ENCODE measurements at regions not wholly inside any gene's neighbourhood (a gene's known extent, or its start where the extent isn't known, plus 50 kb on each side); places are given as distances from the start of the nearest gene placed in this dataset.

DNA sequence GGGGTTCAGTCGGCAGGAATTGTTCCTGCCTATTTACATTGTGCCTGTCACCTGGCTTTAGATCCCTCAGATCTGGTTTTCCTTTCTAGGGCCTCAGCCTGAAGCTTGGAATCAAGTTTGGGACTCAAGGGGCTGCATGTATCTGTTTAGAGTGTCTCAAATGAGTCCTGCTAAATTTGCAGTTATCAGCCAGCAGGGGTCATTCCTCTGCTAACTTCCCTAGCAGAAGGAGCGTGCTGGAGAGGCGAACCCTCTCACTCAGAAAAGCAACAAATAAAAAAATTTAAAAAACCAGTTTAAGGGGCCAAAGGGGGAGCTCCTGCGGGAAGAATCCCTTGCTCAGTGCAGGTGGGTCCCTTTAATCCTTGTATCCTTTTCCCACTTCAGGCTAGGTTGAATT is 1220.2 kb downstream of the JRKL start:
- TF ChIP-seq, protein P1, sequence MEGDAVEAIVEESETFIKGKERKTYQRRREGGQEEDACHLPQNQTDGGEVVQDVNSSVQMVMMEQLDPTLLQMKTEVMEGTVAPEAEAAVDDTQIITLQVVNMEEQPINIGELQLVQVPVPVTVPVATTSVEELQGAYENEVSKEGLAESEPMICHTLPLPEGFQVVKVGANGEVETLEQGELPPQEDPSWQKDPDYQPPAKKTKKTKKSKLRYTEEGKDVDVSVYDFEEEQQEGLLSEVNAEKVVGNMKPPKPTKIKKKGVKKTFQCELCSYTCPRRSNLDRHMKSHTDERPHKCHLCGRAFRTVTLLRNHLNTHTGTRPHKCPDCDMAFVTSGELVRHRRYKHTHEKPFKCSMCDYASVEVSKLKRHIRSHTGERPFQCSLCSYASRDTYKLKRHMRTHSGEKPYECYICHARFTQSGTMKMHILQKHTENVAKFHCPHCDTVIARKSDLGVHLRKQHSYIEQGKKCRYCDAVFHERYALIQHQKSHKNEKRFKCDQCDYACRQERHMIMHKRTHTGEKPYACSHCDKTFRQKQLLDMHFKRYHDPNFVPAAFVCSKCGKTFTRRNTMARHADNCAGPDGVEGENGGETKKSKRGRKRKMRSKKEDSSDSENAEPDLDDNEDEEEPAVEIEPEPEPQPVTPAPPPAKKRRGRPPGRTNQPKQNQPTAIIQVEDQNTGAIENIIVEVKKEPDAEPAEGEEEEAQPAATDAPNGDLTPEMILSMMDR (conservative IDR thresholded peaks at IDR 0.05; ENCODE audit: low read depth): no peak
- POLR2A ChIA-PET (ENCODE audit: low non-redundant PET): no interaction called here
- CTCF ChIA-PET: interaction anchor here (0.7 kb wide), 1 partner anchor 29 kb away, joined by 3 read pairs; no protein-coding TSS in a partner anchor
- no peak overlapping the region for H3K27ac ChIP-seq
- no peak for DNase-seq (ENCODE audit: low spot score)

DNA sequence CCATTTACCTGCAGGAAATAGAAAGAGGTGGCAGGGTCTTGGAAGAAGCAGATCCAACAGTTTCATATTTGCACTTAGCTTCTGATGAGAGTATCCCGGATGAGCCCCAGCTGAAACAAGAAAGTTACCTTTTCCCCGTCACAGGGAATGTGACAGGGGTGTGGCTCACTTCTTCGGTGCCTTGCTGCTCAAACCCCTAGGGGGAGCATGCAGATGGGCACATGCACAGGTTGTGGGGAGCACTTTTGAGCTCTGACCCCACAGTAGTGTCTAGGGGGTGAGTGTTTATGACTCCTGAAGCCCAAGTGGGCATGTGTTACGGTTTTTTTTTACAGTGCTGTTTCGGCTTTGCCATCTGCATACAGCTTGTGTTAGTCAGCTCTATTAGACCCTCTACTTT is 1221.0 kb downstream of the JRKL start:
- DNase-seq (ENCODE audit: low spot score): no peak
- H3K27ac ChIP-seq: no peak overlapping the region

DNA sequence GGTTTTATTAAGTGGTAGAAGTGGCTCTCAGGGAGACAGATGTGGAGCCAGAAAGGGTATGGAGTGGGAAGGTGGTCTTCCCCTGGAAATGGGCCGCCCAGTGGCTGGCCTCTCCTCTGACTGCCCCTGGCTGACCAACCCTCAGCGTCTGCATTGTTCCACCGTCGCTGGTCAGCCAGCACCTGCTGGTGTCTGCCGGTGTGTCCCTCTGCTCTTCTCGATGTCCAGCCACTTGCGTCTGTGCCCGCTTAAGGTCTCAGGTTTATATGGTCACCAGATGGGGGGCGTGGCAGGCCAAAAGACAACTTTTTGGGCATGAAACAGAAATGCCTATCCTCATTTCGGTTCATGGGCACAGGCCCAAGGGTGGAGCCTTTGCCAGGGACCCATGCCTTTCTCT is 1221.5 kb downstream of the JRKL start:
- no peak for DNase-seq (ENCODE audit: low spot score)
- TF ChIP-seq, protein P1 (conservative IDR thresholded peaks at IDR 0.05; ENCODE audit: low read depth): no peak
- ChIA-PET POLR2A (ENCODE audit: low non-redundant PET) (no interaction called here), CTCF (interaction anchor here (0.6 kb wide), 1 partner anchor 302 kb away, joined by 5 read pairs; no protein-coding TSS in a partner anchor)
- H3K27ac ChIP-seq: no peak overlapping the region

More for the DNA sequence above, 1221.0 kb downstream of the JRKL start:
- POLR2A ChIA-PET (ENCODE audit: low non-redundant PET): no interaction called here
- CTCF ChIA-PET: interaction anchor here (0.6 kb wide), 1 partner anchor 1256 kb away, joined by 3 read pairs; no protein-coding TSS in a partner anchor
- TF ChIP-seq, protein P1 (conservative IDR thresholded peaks at IDR 0.05; ENCODE audit: low read depth): no peak

DNA sequence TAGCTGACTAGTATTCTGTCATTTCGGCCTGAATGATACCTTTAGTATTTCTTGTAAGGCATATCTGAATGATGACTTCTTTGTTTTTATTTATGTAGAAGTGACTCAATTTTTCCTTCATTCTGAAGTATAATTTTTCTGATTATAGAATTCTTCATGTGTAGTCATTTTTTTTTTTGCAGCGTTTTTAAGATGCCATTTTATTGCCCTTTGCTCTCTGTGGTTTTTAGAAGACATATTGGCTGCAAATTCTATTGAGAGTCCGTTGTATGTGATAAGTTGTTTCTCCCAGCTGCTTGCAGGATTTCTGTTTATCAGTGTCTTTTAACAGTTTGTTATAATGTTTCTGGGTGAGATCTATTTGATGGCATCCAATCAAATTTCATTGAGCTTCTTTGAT is 1224.8 kb downstream of the JRKL start:
- ChIA-PET POLR2A (ENCODE audit: low non-redundant PET) (no interaction called here), CTCF (interaction anchor here (0.7 kb wide), 1 partner anchor 988 kb away, joined by 5 read pairs; no protein-coding TSS in a partner anchor)
- TF ChIP-seq, protein P1 (conservative IDR thresholded peaks at IDR 0.05; ENCODE audit: low read depth): no peak
- H3K27ac ChIP-seq: no peak overlapping the region
- no peak for DNase-seq (ENCODE audit: low spot score)

DNA sequence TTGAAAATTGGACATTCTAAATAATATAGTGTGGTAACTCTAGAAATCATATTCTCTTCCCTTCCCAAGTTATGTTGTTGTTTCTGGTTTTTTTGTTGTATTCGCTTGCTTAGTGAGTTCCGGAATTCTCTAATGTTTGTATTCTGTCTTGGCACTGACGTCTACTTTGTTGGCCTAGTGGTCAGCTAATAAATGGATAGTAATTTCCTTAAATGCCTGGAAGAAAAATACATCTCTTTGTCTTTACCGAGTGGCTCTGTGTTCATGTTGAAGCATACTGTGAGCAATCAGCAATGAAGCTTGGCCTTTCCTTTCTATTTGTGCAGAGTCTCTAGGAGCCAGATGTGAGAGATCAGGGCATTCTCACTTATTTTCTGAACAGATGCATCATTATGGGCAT is 1225.7 kb downstream of the JRKL start:
- CTCF ChIA-PET: interaction anchor here (0.9 kb wide), 1 partner anchor 1152 kb away, joined by 5 read pairs; no protein-coding TSS in a partner anchor
- no peak for DNase-seq (ENCODE audit: low spot score)
- H3K27ac ChIP-seq: no peak overlapping the region
- TF ChIP-seq, protein P1 (conservative IDR thresholded peaks at IDR 0.05; ENCODE audit: low read depth): no peak
- POLR2A ChIA-PET (ENCODE audit: low non-redundant PET): no interaction called here

DNA sequence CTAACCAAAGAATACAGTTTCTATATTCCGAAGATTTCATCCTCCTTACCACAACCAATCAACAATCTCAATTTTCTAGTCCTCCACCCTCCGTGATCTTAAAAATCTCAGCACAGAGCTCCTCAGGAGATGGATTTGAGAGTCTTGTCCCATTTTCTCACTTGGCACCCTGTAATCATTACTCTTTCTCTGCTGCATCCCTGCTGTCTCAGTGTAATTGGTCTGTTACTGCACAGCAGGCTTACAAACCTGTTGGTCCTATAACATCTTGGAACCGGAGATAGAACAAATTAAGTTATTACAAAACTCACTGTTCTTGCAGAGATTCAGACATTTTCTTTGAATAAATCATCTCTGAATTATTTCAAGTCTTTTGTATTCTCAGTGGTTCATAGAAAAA is 1227.2 kb downstream of the JRKL start:
- H3K27ac ChIP-seq: no peak overlapping the region
- TF ChIP-seq, protein P1 (conservative IDR thresholded peaks at IDR 0.05; ENCODE audit: low read depth): no peak
- ChIA-PET CTCF (no interaction called here), POLR2A (ENCODE audit: low non-redundant PET) (no interaction called here)
- DNase-seq (ENCODE audit: low spot score): no peak

Measured in RWPE1 (cell line).